Motor neuron (in vitro differentiated cells): ENCODE measurements at regions not wholly inside any gene's neighbourhood (a gene's known extent, or its start where the extent isn't known, plus 50 kb on each side); places are given as distances from the start of the nearest gene placed in this dataset.
"Not testable (repeated sequence)": the region's sequence is repeated elsewhere in the genome, so short reads cannot be mapped to it uniquely, and the experiment has no call there.

Source experiments
- ATAC-seq, 8 experiments: fragments of 200-7000 bp; cut with Tn5 transposase; replicated peaks in 6 of 8; 2 replicates each; pipeline ENCODE4 v1.8.0; 2021; ENCODE audit warnings: mild to moderate bottlenecking in 8 of 8, moderate library complexity in 8 of 8
- H3K27ac ChIP-seq, 2 donors: fragments of 250-450 bp; sonication (Bioruptor Pico); 2 replicates each; pipeline ENCODE4 v1.9.0; 2021; ENCODE audit warnings: antibody characterized with exemption in 2 of 2, mild to moderate bottlenecking in 2 of 2, moderate library complexity in 1 of 2
- H3K4me1 ChIP-seq, 2 donors: fragments of 250-450 bp; sonication (Bioruptor Pico); replicated peaks in 1 of 2; 2 replicates each; pipeline ENCODE4 v1.6.1; 2021; ENCODE audit warnings: antibody characterized with exemption in 2 of 2, mild to moderate bottlenecking in 2 of 2, moderate library complexity in 1 of 2
- H3K4me3 ChIP-seq, 5 donors: fragments of 250-450 bp; sonication (Bioruptor Pico); 2 replicates each; pipeline ENCODE4 v1.9.0; 2021; ENCODE audit warnings: antibody characterized with exemption in 5 of 5, mild to moderate bottlenecking in 5 of 5, moderate library complexity in 4 of 5
- WGBS, 10 experiments: fragments of 450-650 bp; shearing (Covaris generic); methylation state at CpG; one replicate each; pipeline ENCODE4 v1.0.0; 2022; 5-methylcytosine and 5-hydroxymethylcytosine counted together
- in situ Hi-C, 9 experiments: fragments of 400-800 bp; cut with MboI; loops; one replicate each; pipeline ENCODE4 v1.15.0; 2021; ENCODE audit warnings: low sequenced_read_pairs in 9 of 9, low pct_unique_long_range_greater_than_20kb in 2 of 9; ENCODE audit not compliant: unreplicated experiment in 9 of 9

GRCh38 chrX:106220177-106220576 lies 52.1 kb downstream of the PWWP3B start:
- in situ Hi-C loops: no loop called here
- no peak overlapping the region for H3K27ac ChIP-seq
- ATAC-seq: no peak
- no peaks in the 10 kb centered on the region for H3K4me1 ChIP-seq
- 0 to 60% (median 20%) methylated on average over 1 to 2 of the region's 2 CpGs; no CpG with 5 or more reads in 7 of the 10 experiments for WGBS, 10 experiments
- no peak overlapping the region for H3K4me3 ChIP-seq

- Histone ChIP-seq H3K4me1 (no peaks in the 10 kb centered on the region), H3K4me3 (no peak overlapping the region), H3K27ac (no peak overlapping the region)
- in situ Hi-C loops: no loop called here
- no peak for ATAC-seq
These were observed 75.3 kb downstream of the PWWP3B start for GRCh38 chrX:106243376-106243775.

GRCh38 chrX:106246511-106246910 lies 78.4 kb downstream of the PWWP3B start:
- Histone ChIP-seq H3K27ac (no peak overlapping the region), H3K4me3 (no peak overlapping the region), H3K4me1 (no peaks in the 10 kb centered on the region)
- ATAC-seq: no peak
- WGBS, 10 experiments: 0 to 92% (median 41%) methylated on average over 1 to 3 of the region's 3 CpGs; no CpG with 5 or more reads in 4 of the 10 experiments
- in situ Hi-C loops: no loop called here

- Histone ChIP-seq H3K4me1 (no peaks in the 10 kb centered on the region), H3K27ac (no peak overlapping the region), H3K4me3 (no peak overlapping the region)
- in situ Hi-C loops: no loop called here
- ATAC-seq: no peak
These were observed 79.1 kb downstream of the PWWP3B start for GRCh38 chrX:106247162-106247561.

GRCh38 chrX:106249706-106250379 lies 81.7 kb downstream of the PWWP3B start:
- WGBS, 10 experiments: 0 to 100% (median 64%) methylated on average over 1 to 3 of the region's 3 CpGs; no CpG with 5 or more reads in 4 of the 10 experiments
- no peak overlapping the region for H3K27ac ChIP-seq
- in situ Hi-C loops: no loop called here

GRCh38 chrX:106263817-106264216 lies 95.7 kb downstream of the PWWP3B start:
- no peak overlapping the region for H3K4me3 ChIP-seq
- in situ Hi-C loops: no loop called here
- ATAC-seq: no peak
- no peaks in the 10 kb centered on the region for H3K4me1 ChIP-seq
- 0 to 100% (median 51%) methylated on average over 1 to 3 of the region's 3 CpGs; no CpG with 5 or more reads in 6 of the 10 experiments for WGBS, 10 experiments
- H3K27ac ChIP-seq: no peak overlapping the region

More at GRCh38 chrX:106249706-106250379, 81.7 kb downstream of the PWWP3B start:
- Histone ChIP-seq H3K4me1 (no peaks in the 10 kb centered on the region), H3K4me3 (no peak overlapping the region)
- ATAC-seq: no peak

- in situ Hi-C loops, H3K27ac ChIP-seq, ATAC-seq, H3K4me3 ChIP-seq, H3K4me1 ChIP-seq: not testable (repeated sequence)
- WGBS, 10 experiments: no CpG with 5 or more reads among the region's 9 CpGs
These were observed 106.0 kb downstream of the PWWP3B start for GRCh38 chrX:106273947-106274587.

- H3K4me1 ChIP-seq, H3K4me3 ChIP-seq, H3K27ac ChIP-seq, in situ Hi-C loops: not testable (repeated sequence)
- ATAC-seq: peak in 2 of 8 experiments; percentile 38 to 53
- no CpG with 5 or more reads among the region's 5 CpGs for WGBS, 10 experiments
These were observed 107.1 kb downstream of the PWWP3B start for GRCh38 chrX:106275172-106275571.

GRCh38 chrX:106278951-106279350 lies 110.8 kb downstream of the PWWP3B start:
- 0 to 67% (median 29%) methylated on average over 1 to 2 of the region's 2 CpGs; no CpG with 5 or more reads in 5 of the 10 experiments for WGBS, 10 experiments
- H3K27ac ChIP-seq: no peak overlapping the region
- no peak overlapping the region for H3K4me3 ChIP-seq
- in situ Hi-C loops: no loop called here
- ATAC-seq: no peak
- H3K4me1 ChIP-seq: no peaks in the 10 kb centered on the region

GRCh38 chrX:106281383-106281782 lies 113.3 kb downstream of the PWWP3B start:
- no peaks in the 10 kb centered on the region for H3K4me1 ChIP-seq
- H3K4me3 ChIP-seq: no peak overlapping the region
- in situ Hi-C loops: no loop called here
- WGBS, 10 experiments: 29 to 94% (median 47%) methylated on average over 1 to 2 of the region's 2 CpGs; no CpG with 5 or more reads in 4 of the 10 experiments
- no peak overlapping the region for H3K27ac ChIP-seq
- ATAC-seq: no peak

GRCh38 chrX:106283841-106284240 lies 115.7 kb downstream of the PWWP3B start:
- no peak overlapping the region for H3K4me3 ChIP-seq
- in situ Hi-C loops: no loop called here
- no peaks in the 10 kb centered on the region for H3K4me1 ChIP-seq
- ATAC-seq: no peak
- WGBS, 10 experiments: 30 to 100% methylated on average over 1 to 2 of the region's 4 CpGs; no CpG with 5 or more reads in 8 of the 10 experiments
- H3K27ac ChIP-seq: no peak overlapping the region

GRCh38 chrX:106284431-106285025 lies 116.4 kb downstream of the PWWP3B start:
- Histone ChIP-seq H3K4me1 (no peaks in the 10 kb centered on the region), H3K27ac (no peak overlapping the region), H3K4me3 (no peak overlapping the region)
- in situ Hi-C loops: no loop called here
- WGBS, 10 experiments: 0 to 100% (median 40%) methylated on average over 1 to 2 of the region's 2 CpGs; no CpG with 5 or more reads in 2 of the 10 experiments
- no peak for ATAC-seq

- in situ Hi-C loops: no loop called here
- H3K4me1 ChIP-seq: no peaks in the 10 kb centered on the region
- H3K4me3 ChIP-seq: no peak overlapping the region
- ATAC-seq: no peak
- no peak overlapping the region for H3K27ac ChIP-seq
- WGBS, 10 experiments: no CpG with 5 or more reads among the region's 1 CpG
These were observed 118.0 kb downstream of the PWWP3B start for GRCh38 chrX:106286053-106286650.
